Mammary epithelial cell (primary cell): ENCODE measurements at regions not wholly inside any gene's neighbourhood (a gene's known extent, or its start where the extent isn't known, plus 50 kb on each side); places are given as distances from the start of the nearest gene placed in this dataset.

ENCODE experiments used
- CTCF ChIP-seq, 2 donors: IDR thresholded peaks in 1 of 2; conservative IDR thresholded peaks in 1 of 2; 2 replicates each; pipeline ENCODE4 v1.5.1; 2011 to 2012; ENCODE audit warnings: inconsistent platforms in 2 of 2, low read length in 2 of 2, mild to moderate bottlenecking in 2 of 2, control low read depth in 1 of 2, low read depth in 1 of 2; ENCODE audit not compliant: insufficient read depth in 1 of 2; ENCODE audit errors: extremely low read depth in 1 of 2
- EZH2 ChIP-seq: IDR thresholded peaks from 2 replicates; pipeline ENCODE4 v1.6.1; 2012; ENCODE audit warnings: low read length, inconsistent platforms, borderline replicate concordance

- TF ChIP-seq CTCF (conservative IDR thresholded peaks at IDR 0.05 in 1 of 2, IDR thresholded peaks at IDR 0.05 in 1 of 2; ENCODE audit: extremely low read depth in 1 of 2, insufficient read depth in 1 of 2, low read depth in 1 of 2, low read length in 2 of 2) (no peak), EZH2 (no peak)
Measured at GRCh38 chr3:111385971-111386495, 156.0 kb upstream of the CD96 start.
